K562 (cell line): ENCODE measurements at regions not wholly inside any gene's neighbourhood (a gene's known extent, or its start where the extent isn't known, plus 50 kb on each side); places are given as distances from the start of the nearest gene placed in this dataset.

Experiments
- ELK3 ChIP-seq: fragments of 450-650 bp; formaldehyde crosslinking; IDR thresholded peaks from 2 replicates; pipeline ENCODE4 v1.4.0; 2020; ENCODE audit warnings: mild to moderate bottlenecking
- HNRNPUL1 ChIP-seq: fragments of 200-400 bp; formaldehyde crosslinking; IDR thresholded peaks from 2 replicates; pipeline ENCODE4 v1.6.1; 2017; ENCODE audit warnings: low read length
- MCM3 ChIP-seq: fragments of 450-650 bp; IDR thresholded peaks from 2 replicates; pipeline ENCODE4 v1.6.1; 2016
- MLX ChIP-seq, 2 experiments: fragments of 450-650 bp in 1 of 2; sonication (generic) in 1 of 2; formaldehyde crosslinking; conservative IDR thresholded peaks; 2 replicates each; pipeline versions ENCODE4 v1.4.0 to v1.8.1; 2020 to 2022; ENCODE audit warnings: mild to moderate bottlenecking in 1 of 2, missing genetic modification reagents in 1 of 2
- NCOA2 ChIP-seq, 2 experiments: fragments of 450-650 bp; IDR thresholded peaks; 2 replicates each; pipeline ENCODE4 v1.6.1; 2018; ENCODE audit warnings: mild to moderate bottlenecking in 2 of 2, moderate library complexity in 1 of 2; ENCODE audit not compliant: partially characterized antibody in 2 of 2
- ZNF592 ChIP-seq: fragments of 450-650 bp; IDR thresholded peaks from 2 replicates; pipeline ENCODE4 v1.6.1; 2017; ENCODE audit warnings: antibody characterized with exemption, mild to moderate bottlenecking

GRCh38 chr13:104071806-104072205 is 1005.6 kb upstream of the SLC10A2 start (continued):
- TF ChIP-seq MLX (CRISPR knock-in tag; conservative IDR thresholded peaks at IDR 0.05): no peak
- TF ChIP-seq NCOA2 (IDR thresholded peaks at IDR 0.05; ENCODE audit: partially characterized antibody in 2 of 2): no peak
- TF ChIP-seq HNRNPUL1: no peak
- TF ChIP-seq ELK3 (CRISPR knock-in tag): no peak
- no peak for TF ChIP-seq ZNF592
- TF ChIP-seq MCM3: no peak
